Gastrocnemius medialis (tissue), 4 donors: ENCODE measurements at regions not wholly inside any gene's neighbourhood (a gene's known extent, or its start where the extent isn't known, plus 50 kb on each side); places are given as distances from the start of the nearest gene placed in this dataset.

ENCODE experiments used
- POLR2A ChIP-seq, 2 donors: fragments of 450-650 bp; IDR thresholded peaks; one replicate each; pipeline ENCODE4 v1.6.1; 2017; ENCODE audit warnings: antibody characterized with exemption in 2 of 2, mild to moderate bottlenecking in 2 of 2, moderate library complexity in 2 of 2
- TF ChIP-seq, protein P1 (sequence below), 5 experiments: fragments of 450-650 bp in 3 of 5; fragments of 200-600 bp in 2 of 5; sonication (generic) in 2 of 5; IDR thresholded peaks in 4 of 5; conservative IDR thresholded peaks in 1 of 5; 1 replicate in 4 of 5; 2 replicates in 1 of 5; pipeline ENCODE4 v1.5.1; 2016 to 2019; ENCODE audit warnings: antibody characterized with exemption in 5 of 5, mild to moderate bottlenecking in 3 of 5, moderate library complexity in 3 of 5

DNA sequence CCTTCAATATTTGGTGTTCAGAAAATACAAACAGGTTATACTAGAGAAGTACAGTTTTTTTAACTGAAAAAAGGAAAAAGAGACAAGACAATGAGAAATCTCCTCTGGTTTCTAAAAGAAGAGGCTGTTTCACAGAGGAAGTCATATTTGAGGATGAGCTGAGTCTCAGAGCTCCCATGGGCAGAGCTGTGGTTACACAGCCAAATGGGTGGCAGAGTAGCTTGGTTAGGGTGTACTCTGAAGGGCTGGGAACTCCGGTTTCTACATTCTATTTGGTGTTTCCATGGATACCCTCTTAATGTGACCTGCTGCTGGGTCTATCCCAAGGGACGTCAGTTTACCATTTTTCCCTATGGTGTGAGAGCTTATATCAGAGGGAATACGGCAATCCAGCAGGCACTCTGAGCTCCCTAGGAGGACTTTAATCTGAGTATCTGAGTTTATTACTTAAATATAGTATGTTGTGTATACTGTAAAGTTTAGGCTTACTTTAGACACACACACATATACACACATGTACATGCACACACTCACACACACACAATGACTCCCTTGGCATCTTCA lies 74.2 kb downstream of the CYRIA start:
- TF ChIP-seq POLR2A (IDR thresholded peaks at IDR 0.05) = no peak
- TF ChIP-seq, protein P1, sequence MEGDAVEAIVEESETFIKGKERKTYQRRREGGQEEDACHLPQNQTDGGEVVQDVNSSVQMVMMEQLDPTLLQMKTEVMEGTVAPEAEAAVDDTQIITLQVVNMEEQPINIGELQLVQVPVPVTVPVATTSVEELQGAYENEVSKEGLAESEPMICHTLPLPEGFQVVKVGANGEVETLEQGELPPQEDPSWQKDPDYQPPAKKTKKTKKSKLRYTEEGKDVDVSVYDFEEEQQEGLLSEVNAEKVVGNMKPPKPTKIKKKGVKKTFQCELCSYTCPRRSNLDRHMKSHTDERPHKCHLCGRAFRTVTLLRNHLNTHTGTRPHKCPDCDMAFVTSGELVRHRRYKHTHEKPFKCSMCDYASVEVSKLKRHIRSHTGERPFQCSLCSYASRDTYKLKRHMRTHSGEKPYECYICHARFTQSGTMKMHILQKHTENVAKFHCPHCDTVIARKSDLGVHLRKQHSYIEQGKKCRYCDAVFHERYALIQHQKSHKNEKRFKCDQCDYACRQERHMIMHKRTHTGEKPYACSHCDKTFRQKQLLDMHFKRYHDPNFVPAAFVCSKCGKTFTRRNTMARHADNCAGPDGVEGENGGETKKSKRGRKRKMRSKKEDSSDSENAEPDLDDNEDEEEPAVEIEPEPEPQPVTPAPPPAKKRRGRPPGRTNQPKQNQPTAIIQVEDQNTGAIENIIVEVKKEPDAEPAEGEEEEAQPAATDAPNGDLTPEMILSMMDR (IDR thresholded peaks at IDR 0.05 in 4 of 5, conservative IDR thresholded peaks at IDR 0.05 in 1 of 5) = no peak
